HEK293T (cell line): ENCODE measurements at regions not wholly inside any gene's neighbourhood (a gene's known extent, or its start where the extent isn't known, plus 50 kb on each side); places are given as distances from the start of the nearest gene placed in this dataset.

Experiments used
- CTCF ChIA-PET: fragments of 350-600 bp; formaldehyde crosslinking; extraction: SDS; loops from one replicate; lab custom pipeline; 2021; ENCODE audit warnings: antibody characterized with exemption, inconsistent platforms; lab: Yijun Ruan, JAX
- POLR2A ChIA-PET: fragments of 350-600 bp; formaldehyde crosslinking; extraction: SDS; loops from one replicate; lab custom pipeline; 2020; ENCODE audit warnings: antibody characterized with exemption, inconsistent platforms; lab: Yijun Ruan, JAX
- DNase-seq: peaks from one replicate; pipeline ENCODE4 v3.0.0; 2012; ENCODE audit warnings: mixed read lengths; ENCODE audit errors: extremely low spot score
- ARNT ChIP-seq: fragments of 450-650 bp; IDR thresholded peaks from 2 replicates; pipeline ENCODE4 v1.6.1; 2017; ENCODE audit warnings: mild to moderate bottlenecking
- BHLHE40 ChIP-seq: fragments of 450-650 bp; IDR thresholded peaks from 2 replicates; pipeline ENCODE4 v1.6.1; 2016; ENCODE audit warnings: mild to moderate bottlenecking, moderate library complexity, borderline replicate concordance
- CTBP1 ChIP-seq: fragments of 450-650 bp; IDR thresholded peaks from 2 replicates; pipeline ENCODE4 v1.6.1; 2016; ENCODE audit warnings: borderline replicate concordance
- ELF4 ChIP-seq: fragments of 450-650 bp; IDR thresholded peaks from 2 replicates; pipeline ENCODE4 v1.6.1; 2017; ENCODE audit warnings: antibody characterized with exemption
- FOXA1 ChIP-seq: fragments of 450-650 bp; IDR thresholded peaks from 2 replicates; pipeline ENCODE4 v1.6.1; 2016; ENCODE audit warnings: mild to moderate bottlenecking
- FOXK2 ChIP-seq: fragments of 450-650 bp; IDR thresholded peaks from 2 replicates; pipeline ENCODE4 v1.6.1; 2016; ENCODE audit warnings: mild to moderate bottlenecking
- FOXM1 ChIP-seq: fragments of 450-650 bp; IDR thresholded peaks from 2 replicates; pipeline ENCODE4 v1.6.1; 2017; ENCODE audit warnings: mild to moderate bottlenecking, borderline replicate concordance
- HDGF ChIP-seq: fragments of 450-650 bp; IDR thresholded peaks from 2 replicates; pipeline ENCODE4 v1.6.1; 2017; ENCODE audit warnings: antibody characterized with exemption, borderline replicate concordance
- L3MBTL2 ChIP-seq: fragments of 450-650 bp; conservative IDR thresholded peaks from 2 replicates; pipeline ENCODE4 v1.6.1; 2016; ENCODE audit warnings: mild to moderate bottlenecking
- LEF1 ChIP-seq: fragments of 450-650 bp; IDR thresholded peaks from 2 replicates; pipeline ENCODE4 v1.6.1; 2017; ENCODE audit warnings: mild to moderate bottlenecking, borderline replicate concordance
- NFRKB ChIP-seq: fragments of 450-650 bp; IDR thresholded peaks from 2 replicates; pipeline ENCODE4 v1.6.1; 2016; ENCODE audit warnings: mild to moderate bottlenecking, moderate library complexity
- PKNOX1 ChIP-seq: fragments of 450-650 bp; IDR thresholded peaks from 2 replicates; pipeline ENCODE4 v1.6.1; 2016
- SP1 ChIP-seq: fragments of 450-650 bp; IDR thresholded peaks from 2 replicates; pipeline ENCODE4 v1.6.1; 2017
- SUZ12 ChIP-seq: fragments of 450-650 bp; IDR thresholded peaks from 2 replicates; pipeline ENCODE4 v1.6.1; 2016; ENCODE audit warnings: mild to moderate bottlenecking
- TARDBP ChIP-seq: fragments of 450-650 bp; IDR thresholded peaks from 2 replicates; pipeline ENCODE4 v1.6.1; 2016
- ZNF384 ChIP-seq: fragments of 450-650 bp; IDR thresholded peaks from 2 replicates; pipeline ENCODE4 v1.6.1; 2016

- TF ChIP-seq HDGF: no peak
- TF ChIP-seq PKNOX1: no peak
- TF ChIP-seq CTBP1: no peak
- no peak for TF ChIP-seq ARNT
- no peak for TF ChIP-seq ZNF384
- TF ChIP-seq BHLHE40: no peak
- no peak for TF ChIP-seq ELF4
- TF ChIP-seq NFRKB: no peak
- TF ChIP-seq SP1: no peak
- no peak for TF ChIP-seq LEF1
- TF ChIP-seq FOXK2: no peak
- TF ChIP-seq FOXA1: no peak
- no peak for TF ChIP-seq FOXM1
- no peak for TF ChIP-seq TARDBP
- no peak for TF ChIP-seq SUZ12
- TF ChIP-seq L3MBTL2: no peak
- ChIA-PET CTCF (no interaction called here), POLR2A (no interaction called here)
- no peak for DNase-seq
Observed at GRCh38 chr3:473033-473800, 276.7 kb downstream of the CHL1 start.

- no peak for TF ChIP-seq ELF4
- no peak for TF ChIP-seq ZNF384
- no peak for TF ChIP-seq SUZ12
- ChIA-PET CTCF (no interaction called here), POLR2A (no interaction called here)
- DNase-seq: no peak
Observed at GRCh38 chr3:474828-475227, 278.3 kb downstream of the CHL1 start.

GRCh38 chr3:480070-480469 lies 283.5 kb downstream of the CHL1 start:
- no peak for DNase-seq
- TF ChIP-seq NFRKB (no peak), FOXA1 (no peak), ZNF384 (no peak), FOXM1 (no peak), L3MBTL2 (no peak), BHLHE40 (no peak), TARDBP (no peak), LEF1 (no peak)
- CTCF ChIA-PET: no interaction called here
- POLR2A ChIA-PET: no interaction called here

- POLR2A ChIA-PET: no interaction called here
- TF ChIP-seq ZNF384: no peak
- no peak for DNase-seq
- CTCF ChIA-PET: no interaction called here
Observed at GRCh38 chr3:481111-481510, 284.5 kb downstream of the CHL1 start.

- ChIA-PET CTCF (no interaction called here), POLR2A (no interaction called here)
- no peak for TF ChIP-seq PKNOX1
- TF ChIP-seq FOXA1: no peak
- TF ChIP-seq HDGF: no peak
- TF ChIP-seq SP1: no peak
- TF ChIP-seq CTBP1: no peak
- TF ChIP-seq ELF4: no peak
- TF ChIP-seq L3MBTL2: no peak
- no peak for TF ChIP-seq BHLHE40
- no peak for TF ChIP-seq SUZ12
- no peak for TF ChIP-seq NFRKB
- TF ChIP-seq TARDBP: no peak
- no peak for TF ChIP-seq ARNT
- TF ChIP-seq LEF1: no peak
- DNase-seq: no peak
Observed at GRCh38 chr3:481680-482079, 285.1 kb downstream of the CHL1 start.

GRCh38 chr3:482479-482878 lies 285.9 kb downstream of the CHL1 start:
- no peak for DNase-seq
- POLR2A ChIA-PET: no interaction called here
- no peak for TF ChIP-seq SP1
- no peak for TF ChIP-seq FOXA1
- TF ChIP-seq BHLHE40: no peak
- TF ChIP-seq ELF4: no peak
- TF ChIP-seq HDGF: no peak
- no peak for TF ChIP-seq LEF1
- no peak for TF ChIP-seq TARDBP
- no peak for TF ChIP-seq NFRKB
- TF ChIP-seq SUZ12: no peak
- TF ChIP-seq ARNT: no peak
- TF ChIP-seq PKNOX1: no peak
- TF ChIP-seq L3MBTL2: no peak
- TF ChIP-seq FOXK2: no peak
- CTCF ChIA-PET: no interaction called here

GRCh38 chr3:484341-484740 lies 287.8 kb downstream of the CHL1 start:
- POLR2A ChIA-PET: no interaction called here
- CTCF ChIA-PET: no interaction called here

More at GRCh38 chr3:484341-484740, 287.8 kb downstream of the CHL1 start:
- DNase-seq: no peak
- TF ChIP-seq L3MBTL2: no peak
- TF ChIP-seq SUZ12: no peak
- TF ChIP-seq FOXA1: no peak
- TF ChIP-seq BHLHE40: no peak
- TF ChIP-seq FOXM1: no peak
- TF ChIP-seq ZNF384: no peak
- TF ChIP-seq HDGF: no peak
